Suprapubic skin (tissue), 4 donors: ENCODE measurements at regions not wholly inside any gene's neighbourhood (a gene's known extent, or its start where the extent isn't known, plus 50 kb on each side); places are given as distances from the start of the nearest gene placed in this dataset.

Source experiments
- DNase-seq, 2 donors: peaks; one replicate each; pipeline ENCODE4 v3.0.0-alpha.2; 2019; ENCODE audit warnings: low spot score in 2 of 2
- H3K27ac ChIP-seq: fragments of 200-600 bp; sonication (generic); one replicate; pipeline ENCODE4 v1.5.1; 2019
- H3K27me3 ChIP-seq: fragments of 200-600 bp; sonication (generic); one replicate; pipeline ENCODE4 v1.5.1; 2019
- H3K36me3 ChIP-seq: fragments of 200-600 bp; sonication (generic); one replicate; pipeline ENCODE4 v1.5.1; 2019
- H3K4me1 ChIP-seq: fragments of 200-600 bp; sonication (generic); one replicate; pipeline ENCODE4 v1.5.1; 2019
- H3K4me3 ChIP-seq: fragments of 200-600 bp; sonication (generic); one replicate; pipeline ENCODE4 v1.5.1; 2019; ENCODE audit warnings: mild to moderate bottlenecking
- H3K9me3 ChIP-seq: fragments of 200-600 bp; sonication (generic); one replicate; pipeline ENCODE4 v1.5.1; 2019
- EP300 ChIP-seq: sonication (generic); formaldehyde crosslinking; IDR thresholded peaks from one replicate; pipeline ENCODE4 v1.6.1; 2017; ENCODE audit warnings: antibody characterized with exemption
- POLR2A ChIP-seq, 2 donors: fragments of 450-650 bp; IDR thresholded peaks; one replicate each; pipeline ENCODE4 v1.6.1; 2017; ENCODE audit warnings: antibody characterized with exemption in 2 of 2, mild to moderate bottlenecking in 2 of 2, moderate library complexity in 2 of 2
- POLR2AphosphoS5 ChIP-seq, 3 donors: sonication (generic); formaldehyde crosslinking; IDR thresholded peaks; one replicate each; pipeline ENCODE4 v1.6.1; 2017; ENCODE audit warnings: antibody characterized with exemption in 3 of 3
- WGBS: methylation state at CpG from one replicate; pipeline ENCODE4 v1.1.5; 2018; 5-methylcytosine and 5-hydroxymethylcytosine counted together
- TF ChIP-seq, protein P1 (sequence below), 2 donors: fragments of 200-600 bp in 1 of 2; fragments of 450-650 bp in 1 of 2; sonication (generic) in 1 of 2; IDR thresholded peaks; one replicate each; pipeline ENCODE4 v1.5.1; 2016 to 2019; ENCODE audit warnings: antibody characterized with exemption in 2 of 2, mild to moderate bottlenecking in 1 of 2, moderate library complexity in 1 of 2

DNA sequence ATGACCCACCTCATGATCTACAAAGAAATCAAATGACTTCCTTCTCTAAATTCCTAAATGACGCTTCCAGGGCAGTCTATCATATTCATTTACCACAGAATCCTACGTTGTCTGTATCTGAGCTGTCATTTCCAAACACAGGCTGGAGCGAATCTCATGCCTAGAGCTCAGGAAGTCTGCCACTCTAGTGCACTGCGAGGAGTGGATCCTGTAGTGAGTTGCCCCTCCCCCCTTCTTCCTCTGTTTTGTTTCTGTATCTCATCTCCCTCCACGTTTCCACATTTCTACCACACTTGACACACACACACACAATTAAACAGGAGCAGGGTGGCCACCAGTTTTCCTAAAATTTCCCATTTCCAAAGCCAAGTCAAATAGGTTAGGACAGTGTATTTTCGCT lies 415.4 kb upstream of the PRICKLE1 start:
- Histone ChIP-seq H3K27me3 (no peaks in the 10 kb centered on the region), H3K36me3 (no peaks in the 10 kb centered on the region), H3K4me3 (no peak overlapping the region), H3K27ac (no peak overlapping the region), H3K4me1 (no peaks in the 10 kb centered on the region), H3K9me3 (no peaks in the 10 kb centered on the region)
- no peak for DNase-seq
- no peak for TF ChIP-seq POLR2AphosphoS5 (IDR thresholded peaks at IDR 0.05)
- TF ChIP-seq EP300, result no peak
- no peak for TF ChIP-seq POLR2A (IDR thresholded peaks at IDR 0.05)
- TF ChIP-seq, protein P1, sequence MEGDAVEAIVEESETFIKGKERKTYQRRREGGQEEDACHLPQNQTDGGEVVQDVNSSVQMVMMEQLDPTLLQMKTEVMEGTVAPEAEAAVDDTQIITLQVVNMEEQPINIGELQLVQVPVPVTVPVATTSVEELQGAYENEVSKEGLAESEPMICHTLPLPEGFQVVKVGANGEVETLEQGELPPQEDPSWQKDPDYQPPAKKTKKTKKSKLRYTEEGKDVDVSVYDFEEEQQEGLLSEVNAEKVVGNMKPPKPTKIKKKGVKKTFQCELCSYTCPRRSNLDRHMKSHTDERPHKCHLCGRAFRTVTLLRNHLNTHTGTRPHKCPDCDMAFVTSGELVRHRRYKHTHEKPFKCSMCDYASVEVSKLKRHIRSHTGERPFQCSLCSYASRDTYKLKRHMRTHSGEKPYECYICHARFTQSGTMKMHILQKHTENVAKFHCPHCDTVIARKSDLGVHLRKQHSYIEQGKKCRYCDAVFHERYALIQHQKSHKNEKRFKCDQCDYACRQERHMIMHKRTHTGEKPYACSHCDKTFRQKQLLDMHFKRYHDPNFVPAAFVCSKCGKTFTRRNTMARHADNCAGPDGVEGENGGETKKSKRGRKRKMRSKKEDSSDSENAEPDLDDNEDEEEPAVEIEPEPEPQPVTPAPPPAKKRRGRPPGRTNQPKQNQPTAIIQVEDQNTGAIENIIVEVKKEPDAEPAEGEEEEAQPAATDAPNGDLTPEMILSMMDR (IDR thresholded peaks at IDR 0.05), result no peak
- 59% methylated on average over 6 of the region's 6 CpGs for WGBS

GRCh38 chr12:43004141-43004540 lies 414.6 kb upstream of the PRICKLE1 start:
- H3K27ac ChIP-seq, result no peak overlapping the region
- WGBS, result 91% methylated on average over 2 of the region's 2 CpGs
- TF ChIP-seq POLR2AphosphoS5 (IDR thresholded peaks at IDR 0.05) (no peak), EP300 (no peak), POLR2A (IDR thresholded peaks at IDR 0.05) (no peak)
- TF ChIP-seq, protein P1 (IDR thresholded peaks at IDR 0.05), result no peak
- no peaks in the 10 kb centered on the region for H3K4me1 ChIP-seq
- H3K36me3 ChIP-seq, result no peaks in the 10 kb centered on the region
- no peak overlapping the region for H3K4me3 ChIP-seq
- DNase-seq, result no peak
- H3K9me3 ChIP-seq, result no peaks in the 10 kb centered on the region
- no peaks in the 10 kb centered on the region for H3K27me3 ChIP-seq

GRCh38 chr12:42996869-42997431 lies 407.4 kb upstream of the PRICKLE1 start:
- Histone ChIP-seq H3K9me3 (no peaks in the 10 kb centered on the region), H3K4me1 (no peaks in the 10 kb centered on the region), H3K27me3 (no peaks in the 10 kb centered on the region), H3K4me3 (no peak overlapping the region), H3K36me3 (no peaks in the 10 kb centered on the region), H3K27ac (no peak overlapping the region)
- DNase-seq, result no peak
- no peak for TF ChIP-seq POLR2AphosphoS5 (IDR thresholded peaks at IDR 0.05)
- no peak for TF ChIP-seq POLR2A (IDR thresholded peaks at IDR 0.05)
- TF ChIP-seq EP300, result no peak
- TF ChIP-seq, protein P1 (IDR thresholded peaks at IDR 0.05), result no peak
- 38% methylated on average over 2 of the region's 2 CpGs for WGBS

GRCh38 chr12:42992826-42993225 lies 403.3 kb upstream of the PRICKLE1 start:
- TF ChIP-seq, protein P1 (IDR thresholded peaks at IDR 0.05), result no peak
- TF ChIP-seq EP300 (no peak), POLR2AphosphoS5 (IDR thresholded peaks at IDR 0.05) (no peak), POLR2A (IDR thresholded peaks at IDR 0.05) (no peak)

GRCh38 chr12:42990387-42990786 lies 400.8 kb upstream of the PRICKLE1 start:
- H3K4me1 ChIP-seq, result no peaks in the 10 kb centered on the region
- DNase-seq, result no peak
- TF ChIP-seq POLR2AphosphoS5 (IDR thresholded peaks at IDR 0.05) (no peak), EP300 (no peak), POLR2A (IDR thresholded peaks at IDR 0.05) (no peak)
- TF ChIP-seq, protein P1 (IDR thresholded peaks at IDR 0.05), result no peak
- no peaks in the 10 kb centered on the region for H3K36me3 ChIP-seq
- H3K9me3 ChIP-seq, result no peaks in the 10 kb centered on the region
- H3K4me3 ChIP-seq, result no peak overlapping the region
- no peak overlapping the region for H3K27ac ChIP-seq
- H3K27me3 ChIP-seq, result no peaks in the 10 kb centered on the region

More at GRCh38 chr12:42992826-42993225, 403.3 kb upstream of the PRICKLE1 start:
- WGBS, result 85% methylated on average over 2 of the region's 2 CpGs
- Histone ChIP-seq H3K27ac (no peak overlapping the region), H3K36me3 (no peaks in the 10 kb centered on the region), H3K4me1 (no peaks in the 10 kb centered on the region), H3K27me3 (no peaks in the 10 kb centered on the region), H3K9me3 (no peaks in the 10 kb centered on the region), H3K4me3 (no peak overlapping the region)
- no peak for DNase-seq
